Sigmoid colon (tissue), 4 donors: ENCODE measurements at regions not wholly inside any gene's neighbourhood (a gene's known extent, or its start where the extent isn't known, plus 50 kb on each side); places are given as distances from the start of the nearest gene placed in this dataset.

Source experiments
- CTCF ChIP-seq, 4 experiments: fragments of 450-650 bp in 3 of 4; fragments of 200-600 bp in 1 of 4; IDR thresholded peaks; one replicate each; pipeline ENCODE4 v1.5.1; 2016 to 2019; ENCODE audit warnings: antibody characterized with exemption in 4 of 4, mild to moderate bottlenecking in 3 of 4, moderate library complexity in 2 of 4
- EP300 ChIP-seq, 4 donors: sonication (generic); formaldehyde crosslinking; IDR thresholded peaks; one replicate each; pipeline ENCODE4 v1.6.1; 2017; ENCODE audit warnings: antibody characterized with exemption in 4 of 4
- POLR2A ChIP-seq, 2 donors: fragments of 450-650 bp; IDR thresholded peaks; one replicate each; pipeline ENCODE4 v1.6.1; 2016; ENCODE audit warnings: antibody characterized with exemption in 2 of 2, mild to moderate bottlenecking in 2 of 2, moderate library complexity in 2 of 2

GRCh38 chr18:46214435-46214834, 110.2 kb downstream of the HAUS1 start:
- TF ChIP-seq CTCF (IDR thresholded peaks at IDR 0.05) (no peak), EP300 (IDR thresholded peaks at IDR 0.05) (no peak), POLR2A (IDR thresholded peaks at IDR 0.05) (no peak)
